Osteocyte (in vitro differentiated cells): ENCODE measurements at regions not wholly inside any gene's neighbourhood (a gene's known extent, or its start where the extent isn't known, plus 50 kb on each side); places are given as distances from the start of the nearest gene placed in this dataset.

ENCODE experiments used
- DNase-seq: peaks from one replicate; pipeline ENCODE4 v3.0.0; 2021; ENCODE audit warnings: mixed read lengths; ENCODE audit not compliant: unreplicated experiment; ENCODE audit errors: extremely low spot score
- H3K27ac Mint-ChIP-seq: one replicate; pipeline ENCODE4 v1.8.0; 2021; ENCODE audit warnings: mild to moderate bottlenecking, mixed read lengths; ENCODE audit not compliant: unreplicated experiment
- H3K27me3 Mint-ChIP-seq: one replicate; pipeline ENCODE4 v1.8.0; 2021; ENCODE audit warnings: mixed read lengths; ENCODE audit not compliant: unreplicated experiment
- H3K36me3 Mint-ChIP-seq: one replicate; pipeline ENCODE4 v1.8.0; 2021; ENCODE audit warnings: mixed read lengths; ENCODE audit not compliant: unreplicated experiment
- H3K4me1 Mint-ChIP-seq: one replicate; pipeline ENCODE4 v1.8.0; 2021; ENCODE audit warnings: mixed read lengths; ENCODE audit not compliant: unreplicated experiment
- H3K4me3 Mint-ChIP-seq: one replicate; pipeline ENCODE4 v1.8.0; 2021; ENCODE audit warnings: mild to moderate bottlenecking, moderate library complexity, mixed read lengths; ENCODE audit not compliant: unreplicated experiment
- H3K9me3 Mint-ChIP-seq: one replicate; pipeline ENCODE4 v1.8.0; 2021; ENCODE audit warnings: mixed read lengths; ENCODE audit not compliant: unreplicated experiment
- TF ChIP-seq, protein P1 (sequence below): fragments of 200-600 bp; sonication (generic); IDR thresholded peaks from 2 replicates; pipeline ENCODE4 v1.5.0; 2021; ENCODE audit warnings: antibody characterized with exemption, mild to moderate bottlenecking, moderate library complexity

GRCh38 chr6:93820465-93821082, 401.2 kb upstream of the EPHA7 start:
- H3K27me3 Mint-ChIP-seq, result no peaks in the 10 kb centered on the region
- no peak overlapping the region for H3K27ac Mint-ChIP-seq
- H3K4me3 Mint-ChIP-seq, result no peak overlapping the region
- peaks cover 2% of the 10 kb centered on the region for H3K36me3 Mint-ChIP-seq
- H3K4me1 Mint-ChIP-seq, result peaks cover 17% of the 10 kb centered on the region
- DNase-seq, result no peak
- TF ChIP-seq, protein P1, sequence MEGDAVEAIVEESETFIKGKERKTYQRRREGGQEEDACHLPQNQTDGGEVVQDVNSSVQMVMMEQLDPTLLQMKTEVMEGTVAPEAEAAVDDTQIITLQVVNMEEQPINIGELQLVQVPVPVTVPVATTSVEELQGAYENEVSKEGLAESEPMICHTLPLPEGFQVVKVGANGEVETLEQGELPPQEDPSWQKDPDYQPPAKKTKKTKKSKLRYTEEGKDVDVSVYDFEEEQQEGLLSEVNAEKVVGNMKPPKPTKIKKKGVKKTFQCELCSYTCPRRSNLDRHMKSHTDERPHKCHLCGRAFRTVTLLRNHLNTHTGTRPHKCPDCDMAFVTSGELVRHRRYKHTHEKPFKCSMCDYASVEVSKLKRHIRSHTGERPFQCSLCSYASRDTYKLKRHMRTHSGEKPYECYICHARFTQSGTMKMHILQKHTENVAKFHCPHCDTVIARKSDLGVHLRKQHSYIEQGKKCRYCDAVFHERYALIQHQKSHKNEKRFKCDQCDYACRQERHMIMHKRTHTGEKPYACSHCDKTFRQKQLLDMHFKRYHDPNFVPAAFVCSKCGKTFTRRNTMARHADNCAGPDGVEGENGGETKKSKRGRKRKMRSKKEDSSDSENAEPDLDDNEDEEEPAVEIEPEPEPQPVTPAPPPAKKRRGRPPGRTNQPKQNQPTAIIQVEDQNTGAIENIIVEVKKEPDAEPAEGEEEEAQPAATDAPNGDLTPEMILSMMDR, result no peak
- H3K9me3 Mint-ChIP-seq, result peaks cover 10% of the 10 kb centered on the region

GRCh38 chr6:93819189-93819588, 399.8 kb upstream of the EPHA7 start:
- Mint-ChIP-seq H3K4me3 (peak overlapping the region; percentile 53), H3K27ac (peak overlapping the region; percentile 85), H3K9me3 (peaks cover 10% of the 10 kb centered on the region), H3K27me3 (no peaks in the 10 kb centered on the region), H3K36me3 (peaks cover 2% of the 10 kb centered on the region), H3K4me1 (peaks cover 17% of the 10 kb centered on the region)
- no peak for DNase-seq
- TF ChIP-seq, protein P1, result peak; percentile 42

- H3K27me3 Mint-ChIP-seq, result no peaks in the 10 kb centered on the region
- H3K4me1 Mint-ChIP-seq, result peaks cover 17% of the 10 kb centered on the region
- H3K36me3 Mint-ChIP-seq, result peaks cover 5% of the 10 kb centered on the region
- TF ChIP-seq, protein P1, result no peak
- no peak for DNase-seq
- no peak overlapping the region for H3K27ac Mint-ChIP-seq
- peaks cover 18% of the 10 kb centered on the region for H3K9me3 Mint-ChIP-seq
- no peak overlapping the region for H3K4me3 Mint-ChIP-seq
Observed at GRCh38 chr6:93817937-93818336, 398.6 kb upstream of the EPHA7 start.

DNA sequence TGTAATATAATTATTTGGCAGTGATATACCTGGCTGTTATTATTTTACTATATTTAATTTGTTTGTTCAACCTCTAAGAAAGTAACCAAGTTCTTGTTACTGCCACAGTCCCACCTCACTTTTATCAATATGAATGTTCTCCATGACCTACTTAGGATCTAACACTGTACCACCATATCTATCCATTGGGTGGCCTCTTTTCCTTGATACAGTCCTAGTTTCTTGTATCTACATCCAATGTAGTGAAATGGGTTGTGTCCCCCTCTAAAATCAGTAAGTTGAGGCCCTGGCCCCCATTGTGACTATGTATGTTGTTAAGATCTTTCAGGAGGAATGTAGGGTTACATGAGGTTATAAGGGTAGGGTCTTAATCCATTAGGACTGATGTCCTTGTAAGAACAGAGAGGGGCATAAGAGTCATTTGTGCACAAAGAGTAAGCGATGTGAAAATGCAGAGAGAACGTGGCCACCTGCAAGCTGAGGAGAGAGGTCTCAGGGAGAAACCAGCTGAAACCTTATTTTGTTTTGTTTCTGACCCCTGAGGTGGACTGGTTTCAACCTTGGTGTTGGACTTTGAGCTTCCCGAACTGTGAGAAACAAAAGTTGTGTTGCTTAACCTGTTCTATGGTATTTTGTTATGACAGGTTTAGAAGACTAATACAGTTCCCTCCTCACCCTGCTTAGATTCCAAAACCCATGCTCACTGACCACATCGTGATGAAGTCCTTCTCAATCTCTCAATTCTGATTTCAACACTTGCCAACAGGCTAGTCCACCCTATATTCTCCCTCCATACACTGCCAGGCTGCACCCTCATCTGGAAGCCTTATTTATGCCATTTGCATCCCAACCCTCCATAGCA, 387.3 kb upstream of the EPHA7 start:
- Mint-ChIP-seq H3K4me1 (no peaks in the 10 kb centered on the region), H3K27me3 (no peaks in the 10 kb centered on the region), H3K27ac (no peak overlapping the region), H3K4me3 (no peak overlapping the region), H3K9me3 (peaks cover 27% of the 10 kb centered on the region), H3K36me3 (peaks cover 7% of the 10 kb centered on the region)
- TF ChIP-seq, protein P1, result no peak
- DNase-seq, result no peak
